GM12872 (cell line): ENCODE measurements at regions not wholly inside any gene's neighbourhood (a gene's known extent, or its start where the extent isn't known, plus 50 kb on each side); places are given as distances from the start of the nearest gene placed in this dataset.

Source experiments
- TF ChIP-seq, protein P1 (sequence below): IDR thresholded peaks from 3 replicates; pipeline ENCODE4 v1.5.1; 2011; ENCODE audit warnings: low read depth, mild to moderate bottlenecking, low read length, moderate library complexity; ENCODE audit not compliant: insufficient read depth

DNA sequence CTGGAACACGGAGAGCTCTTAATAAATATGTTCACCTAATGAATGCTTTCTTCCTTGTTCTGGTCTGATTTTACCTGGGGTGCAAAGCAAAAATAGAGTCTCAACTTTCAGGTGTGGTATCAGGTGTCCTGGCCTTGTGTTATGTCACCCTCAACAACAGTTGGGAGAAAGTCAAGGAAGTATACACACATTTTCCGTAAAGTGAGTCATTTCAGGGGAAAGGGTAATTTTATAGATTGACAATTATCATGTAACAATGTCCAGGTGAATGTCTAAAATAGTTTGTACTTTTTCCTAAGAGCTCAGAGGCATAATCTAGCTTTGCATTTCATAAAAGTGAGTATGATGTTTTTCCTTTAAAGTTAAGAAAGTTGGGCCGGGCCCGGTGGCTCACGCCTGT, 287.4 kb downstream of the SKIDA1 start:
- TF ChIP-seq, protein P1, sequence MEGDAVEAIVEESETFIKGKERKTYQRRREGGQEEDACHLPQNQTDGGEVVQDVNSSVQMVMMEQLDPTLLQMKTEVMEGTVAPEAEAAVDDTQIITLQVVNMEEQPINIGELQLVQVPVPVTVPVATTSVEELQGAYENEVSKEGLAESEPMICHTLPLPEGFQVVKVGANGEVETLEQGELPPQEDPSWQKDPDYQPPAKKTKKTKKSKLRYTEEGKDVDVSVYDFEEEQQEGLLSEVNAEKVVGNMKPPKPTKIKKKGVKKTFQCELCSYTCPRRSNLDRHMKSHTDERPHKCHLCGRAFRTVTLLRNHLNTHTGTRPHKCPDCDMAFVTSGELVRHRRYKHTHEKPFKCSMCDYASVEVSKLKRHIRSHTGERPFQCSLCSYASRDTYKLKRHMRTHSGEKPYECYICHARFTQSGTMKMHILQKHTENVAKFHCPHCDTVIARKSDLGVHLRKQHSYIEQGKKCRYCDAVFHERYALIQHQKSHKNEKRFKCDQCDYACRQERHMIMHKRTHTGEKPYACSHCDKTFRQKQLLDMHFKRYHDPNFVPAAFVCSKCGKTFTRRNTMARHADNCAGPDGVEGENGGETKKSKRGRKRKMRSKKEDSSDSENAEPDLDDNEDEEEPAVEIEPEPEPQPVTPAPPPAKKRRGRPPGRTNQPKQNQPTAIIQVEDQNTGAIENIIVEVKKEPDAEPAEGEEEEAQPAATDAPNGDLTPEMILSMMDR, result no peak

DNA sequence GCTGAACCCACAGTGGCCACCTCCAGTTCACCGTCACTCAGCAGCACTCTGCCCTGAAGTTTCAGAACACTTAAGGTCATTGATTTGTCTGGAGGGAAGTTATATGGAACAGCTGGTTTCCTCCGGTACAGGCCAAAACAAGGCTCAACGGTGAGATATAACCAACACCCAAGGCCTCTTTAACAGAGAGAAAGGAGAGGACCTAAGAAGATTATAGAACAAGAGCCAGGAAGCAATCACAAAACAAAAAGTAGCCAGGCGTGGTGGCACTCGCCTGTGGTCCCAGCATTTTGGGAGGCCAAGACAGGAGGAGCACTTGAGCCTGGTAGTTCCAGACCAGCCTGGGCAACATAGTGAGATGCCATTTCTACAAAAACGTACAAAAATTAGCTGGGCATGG, 290.7 kb downstream of the SKIDA1 start:
- TF ChIP-seq, protein P1, result no peak

DNA sequence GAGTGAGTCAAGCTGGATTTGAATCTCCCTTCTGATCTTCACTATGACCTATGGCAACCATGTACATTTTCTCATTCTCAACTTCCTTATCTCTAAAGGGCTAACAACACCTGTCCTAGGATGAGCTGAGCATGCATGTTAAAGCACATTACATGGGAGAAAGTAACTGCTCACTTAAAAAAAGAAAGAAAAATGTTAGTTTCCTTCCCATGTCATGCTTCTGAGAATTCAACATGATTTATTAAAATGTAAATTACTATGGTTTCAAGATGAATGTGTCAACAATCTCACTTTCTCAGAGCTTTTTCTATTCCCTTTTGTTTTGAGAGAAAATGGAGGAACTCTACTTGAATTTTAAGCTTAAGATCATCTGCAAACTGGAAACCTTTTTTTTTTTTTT, 295.3 kb downstream of the SKIDA1 start:
- TF ChIP-seq, protein P1, result no peak

DNA sequence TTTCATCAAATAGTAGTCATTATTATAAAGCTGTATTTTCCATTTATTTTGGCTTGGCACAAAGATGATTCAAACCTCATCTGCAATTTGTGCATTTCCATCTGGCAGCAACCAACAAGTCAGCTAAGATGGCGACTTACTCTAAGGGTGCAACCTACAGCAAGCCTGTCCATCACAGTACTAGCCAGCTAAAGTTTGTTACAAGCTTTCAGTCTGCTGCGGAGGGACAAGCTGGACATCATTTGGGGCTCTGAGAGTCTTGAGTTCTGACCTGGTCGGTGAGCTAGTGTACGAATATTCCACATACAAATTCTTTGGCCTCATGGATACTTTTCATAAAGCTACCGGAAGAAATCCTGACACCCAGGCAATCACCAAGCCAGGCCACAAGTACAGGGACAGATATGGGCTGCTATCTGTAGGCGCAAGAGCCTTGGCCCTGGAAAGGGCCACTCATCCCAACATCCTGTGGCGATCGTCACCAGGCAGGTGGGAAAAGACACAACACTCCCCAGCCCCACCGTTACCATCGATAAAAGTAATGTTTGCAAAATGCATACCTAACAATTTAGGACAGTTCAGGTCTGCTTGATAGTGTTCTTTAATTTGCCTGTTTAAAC, 307.6 kb downstream of the SKIDA1 start:
- TF ChIP-seq, protein P1, result no peak

- TF ChIP-seq, protein P1, result no peak
Observed at GRCh38 chr10:21217107-21217506, 308.4 kb downstream of the SKIDA1 start.

- TF ChIP-seq, protein P1, result no peak
Observed at GRCh38 chr10:21214329-21214728, 311.2 kb downstream of the SKIDA1 start.

DNA sequence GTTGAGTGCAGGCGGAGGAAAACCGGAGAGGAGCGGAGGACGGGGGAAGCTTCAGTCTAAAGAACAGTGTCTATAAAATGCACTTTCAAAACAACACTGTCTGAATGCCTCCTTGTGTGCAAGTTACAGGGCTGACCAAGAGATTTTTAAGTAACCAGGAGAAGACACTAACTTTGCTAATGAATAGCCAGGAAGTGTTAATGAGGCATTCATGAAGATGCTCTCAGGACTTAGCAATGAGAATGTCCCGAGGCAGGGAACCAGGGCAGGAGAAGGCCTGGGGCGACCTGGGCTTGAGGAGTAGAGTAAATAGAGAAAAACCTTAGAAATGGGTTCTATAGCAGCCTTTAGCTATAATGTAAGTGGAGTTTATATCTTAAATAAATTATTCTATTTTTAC, 312.1 kb downstream of the SKIDA1 start:
- TF ChIP-seq, protein P1, result no peak
